Astrocyte (in vitro differentiated cells and primary cell): ENCODE measurements at regions not wholly inside any gene's neighbourhood (a gene's known extent, or its start where the extent isn't known, plus 50 kb on each side); places are given as distances from the start of the nearest gene placed in this dataset.

Experiments used
- DNase-seq: peaks from one replicate; pipeline ENCODE4 v3.0.0-alpha.2; 2010; ENCODE audit warnings: low read depth
- FAIRE-seq: peaks from 2 replicates; lab custom pipeline; 2011; peaks lifted over from hg19 to GRCh38; lab: Jason Lieb, UNC
- H2AFZ ChIP-seq: 2 replicates; pipeline ENCODE4 v1.6.0; 2012; ENCODE audit warnings: low read depth, low read length, inconsistent platforms
- H3K27ac ChIP-seq: 2 replicates; pipeline ENCODE4 v1.5.1; 2011; ENCODE audit warnings: low read depth, low read length, inconsistent platforms
- H3K27me3 ChIP-seq: 2 replicates; pipeline ENCODE4 v1.6.0; 2011; ENCODE audit warnings: low read length, inconsistent platforms; ENCODE audit not compliant: insufficient read depth
- H3K36me3 ChIP-seq: 2 replicates; pipeline ENCODE4 v1.5.1; 2011; ENCODE audit warnings: low read length, inconsistent platforms; ENCODE audit not compliant: insufficient read depth
- H3K4me1 ChIP-seq: 2 replicates; pipeline ENCODE4 v1.5.1; 2011; ENCODE audit warnings: low read length, inconsistent platforms; ENCODE audit not compliant: insufficient read depth
- H3K4me2 ChIP-seq: 2 replicates; pipeline ENCODE4 v1.6.0; 2012; ENCODE audit warnings: low read length, inconsistent platforms
- H3K4me3 ChIP-seq: 2 replicates; pipeline ENCODE4 v1.5.1; 2011; ENCODE audit warnings: low read depth, mild to moderate bottlenecking, low read length, inconsistent platforms; ENCODE audit not compliant: insufficient read depth
- H3K79me2 ChIP-seq: 2 replicates; pipeline ENCODE4 v1.6.0; 2012; ENCODE audit warnings: mild to moderate bottlenecking, low read length, inconsistent platforms; ENCODE audit not compliant: insufficient read depth
- H3K9ac ChIP-seq: 2 replicates; pipeline ENCODE4 v1.6.0; 2012; ENCODE audit warnings: mild to moderate bottlenecking, low read length, inconsistent platforms
- H3K9me3 ChIP-seq: 2 replicates; pipeline ENCODE4 v1.5.1; 2012; ENCODE audit warnings: low read depth, mild to moderate bottlenecking, low read length, inconsistent platforms; ENCODE audit not compliant: insufficient read depth
- H4K20me1 ChIP-seq: 2 replicates; pipeline ENCODE4 v1.6.0; 2012; ENCODE audit warnings: low read length, inconsistent platforms; ENCODE audit not compliant: insufficient read depth
- H3K27ac Mint-ChIP-seq: one replicate; pipeline ENCODE4 v1.8.0; 2021; ENCODE audit warnings: mild to moderate bottlenecking, mixed read lengths; ENCODE audit not compliant: unreplicated experiment
- H3K27me3 Mint-ChIP-seq: one replicate; pipeline ENCODE4 v1.8.0; 2021; ENCODE audit warnings: low read depth, mixed read lengths; ENCODE audit not compliant: unreplicated experiment
- H3K36me3 Mint-ChIP-seq: one replicate; pipeline ENCODE4 v1.8.0; 2021; ENCODE audit warnings: low read depth, mixed read lengths; ENCODE audit not compliant: unreplicated experiment
- H3K4me1 Mint-ChIP-seq: one replicate; pipeline ENCODE4 v1.8.0; 2021; ENCODE audit warnings: low read depth, mixed read lengths; ENCODE audit not compliant: unreplicated experiment
- H3K4me3 Mint-ChIP-seq: one replicate; pipeline ENCODE4 v1.8.0; 2021; ENCODE audit warnings: mild to moderate bottlenecking, moderate library complexity, mixed read lengths; ENCODE audit not compliant: unreplicated experiment
- H3K9me3 Mint-ChIP-seq: one replicate; pipeline ENCODE4 v1.8.0; 2021; ENCODE audit warnings: mild to moderate bottlenecking, mixed read lengths; ENCODE audit not compliant: unreplicated experiment
- EZH2 ChIP-seq: IDR thresholded peaks from 2 replicates; pipeline ENCODE4 v1.6.1; 2012; ENCODE audit warnings: mild to moderate bottlenecking, low read length, inconsistent platforms; ENCODE audit not compliant: insufficient read depth
- TF ChIP-seq, protein P1 (sequence below): IDR thresholded peaks from 2 replicates; pipeline ENCODE4 v1.5.1; 2011; ENCODE audit warnings: low read depth, mild to moderate bottlenecking, inconsistent platforms, low read length, moderate library complexity; ENCODE audit not compliant: insufficient read depth

DNA sequence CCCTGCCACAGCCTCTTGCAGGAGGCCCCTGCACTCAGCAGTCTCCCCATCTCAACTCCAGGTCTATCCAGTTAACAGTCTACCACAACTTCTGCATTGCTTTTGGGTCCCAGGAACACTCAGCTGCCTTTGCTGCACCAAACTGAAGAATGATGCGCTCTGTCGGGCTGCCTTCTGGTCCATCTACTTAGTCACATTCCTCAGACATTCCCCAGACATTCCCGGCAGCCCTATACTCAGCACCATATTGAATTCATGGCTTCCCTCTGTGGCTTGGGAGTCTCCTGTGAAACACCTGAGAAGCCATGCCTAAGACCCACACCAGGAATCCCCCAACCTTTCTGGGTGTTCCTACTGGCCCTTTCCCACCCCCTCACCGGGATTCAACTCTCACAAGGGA lies 99.6 kb upstream of the COL21A1 start:
- peak; percentile 40 for DNase-seq
- no peak overlapping the region for H2AFZ ChIP-seq
- no peak for TF ChIP-seq EZH2
- TF ChIP-seq, protein P1, sequence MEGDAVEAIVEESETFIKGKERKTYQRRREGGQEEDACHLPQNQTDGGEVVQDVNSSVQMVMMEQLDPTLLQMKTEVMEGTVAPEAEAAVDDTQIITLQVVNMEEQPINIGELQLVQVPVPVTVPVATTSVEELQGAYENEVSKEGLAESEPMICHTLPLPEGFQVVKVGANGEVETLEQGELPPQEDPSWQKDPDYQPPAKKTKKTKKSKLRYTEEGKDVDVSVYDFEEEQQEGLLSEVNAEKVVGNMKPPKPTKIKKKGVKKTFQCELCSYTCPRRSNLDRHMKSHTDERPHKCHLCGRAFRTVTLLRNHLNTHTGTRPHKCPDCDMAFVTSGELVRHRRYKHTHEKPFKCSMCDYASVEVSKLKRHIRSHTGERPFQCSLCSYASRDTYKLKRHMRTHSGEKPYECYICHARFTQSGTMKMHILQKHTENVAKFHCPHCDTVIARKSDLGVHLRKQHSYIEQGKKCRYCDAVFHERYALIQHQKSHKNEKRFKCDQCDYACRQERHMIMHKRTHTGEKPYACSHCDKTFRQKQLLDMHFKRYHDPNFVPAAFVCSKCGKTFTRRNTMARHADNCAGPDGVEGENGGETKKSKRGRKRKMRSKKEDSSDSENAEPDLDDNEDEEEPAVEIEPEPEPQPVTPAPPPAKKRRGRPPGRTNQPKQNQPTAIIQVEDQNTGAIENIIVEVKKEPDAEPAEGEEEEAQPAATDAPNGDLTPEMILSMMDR = no peak

DNA sequence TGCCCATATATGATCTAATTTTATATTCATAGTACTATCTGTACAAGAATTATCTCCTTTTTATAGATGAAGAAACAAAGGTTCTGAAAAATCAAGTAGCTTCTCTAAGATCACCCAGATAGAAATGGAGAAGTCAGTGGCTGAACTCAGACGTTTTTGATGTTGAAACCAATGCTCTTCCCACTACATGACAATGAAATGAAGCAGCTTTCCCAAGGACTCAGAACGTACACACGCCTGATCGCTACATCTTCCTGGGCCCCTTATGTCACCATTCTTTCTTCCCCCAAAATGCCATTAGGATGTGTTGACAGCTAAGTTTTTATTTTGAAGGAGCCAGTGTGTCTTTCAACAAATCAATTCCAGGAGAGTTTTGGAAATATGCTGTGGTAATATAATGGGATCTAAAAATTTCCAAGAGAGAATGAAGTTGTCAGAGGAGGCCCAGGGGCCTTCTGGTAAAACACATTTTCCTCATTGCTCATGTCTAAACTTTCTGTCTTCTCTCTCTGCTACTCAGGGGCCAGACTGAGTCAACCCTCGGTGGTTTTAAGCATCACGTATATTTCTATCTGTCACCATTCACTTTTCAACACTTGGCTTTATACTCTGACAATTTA lies 98.1 kb upstream of the COL21A1 start:
- H3K27ac Mint-ChIP-seq = no peak overlapping the region
- Histone ChIP-seq H4K20me1 (no peaks in the 10 kb centered on the region), H3K79me2 (no peaks in the 10 kb centered on the region), H2AFZ (no peak overlapping the region), H3K4me2 (no peak overlapping the region), H3K9me3 (no peaks in the 10 kb centered on the region), H3K36me3 (no peaks in the 10 kb centered on the region), H3K4me3 (no peak overlapping the region), H3K9ac (no peak overlapping the region), H3K27me3 (no peaks in the 10 kb centered on the region), H3K4me1 (peaks cover 31% of the 10 kb centered on the region), H3K27ac (no peak overlapping the region)
- H3K36me3 Mint-ChIP-seq = no peaks in the 10 kb centered on the region
- no peaks in the 10 kb centered on the region for H3K9me3 Mint-ChIP-seq
- DNase-seq (no peak), FAIRE-seq (peak; percentile 54)
- H3K27me3 Mint-ChIP-seq = no peaks in the 10 kb centered on the region
- no peak for TF ChIP-seq EZH2
- TF ChIP-seq, protein P1 = no peak
- peaks cover 20% of the 10 kb centered on the region for H3K4me1 Mint-ChIP-seq
- no peak overlapping the region for H3K4me3 Mint-ChIP-seq

More for the DNA sequence above, 99.6 kb upstream of the COL21A1 start:
- H3K9me3 Mint-ChIP-seq = no peaks in the 10 kb centered on the region
- FAIRE-seq = no peak
- peaks cover 20% of the 10 kb centered on the region for H3K4me1 Mint-ChIP-seq
- no peak overlapping the region for H3K4me3 Mint-ChIP-seq
- H3K27ac Mint-ChIP-seq = peak overlapping the region; percentile 59
- Histone ChIP-seq H3K9ac (no peak overlapping the region), H3K4me1 (peaks cover 31% of the 10 kb centered on the region), H3K4me3 (no peak overlapping the region), H3K27me3 (no peaks in the 10 kb centered on the region), H3K79me2 (no peaks in the 10 kb centered on the region), H4K20me1 (no peaks in the 10 kb centered on the region), H3K36me3 (no peaks in the 10 kb centered on the region), H3K4me2 (peak overlapping the region; percentile 32), H3K9me3 (no peaks in the 10 kb centered on the region), H3K27ac (peak overlapping the region; percentile 43)
- H3K36me3 Mint-ChIP-seq = no peaks in the 10 kb centered on the region
- H3K27me3 Mint-ChIP-seq = no peaks in the 10 kb centered on the region

DNA sequence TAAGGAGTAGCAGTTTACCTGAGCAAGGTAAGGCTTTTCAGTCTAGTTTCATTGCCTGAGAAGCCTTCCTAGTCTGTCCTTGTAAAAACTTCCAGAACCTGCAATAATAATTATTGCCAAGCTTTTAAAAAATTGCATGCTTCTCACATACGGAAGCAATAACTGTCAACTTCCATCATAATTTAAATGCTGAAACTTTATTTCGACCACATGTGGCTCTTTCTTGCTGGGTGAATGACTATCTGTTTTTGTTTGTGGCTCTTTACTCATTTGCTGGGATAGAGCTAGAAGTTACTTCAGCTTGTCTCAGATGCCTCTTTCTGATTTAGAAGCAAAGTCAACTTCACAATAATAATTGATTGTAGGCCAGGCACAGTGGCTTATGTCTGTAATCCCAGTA lies 95.9 kb upstream of the COL21A1 start:
- H3K27me3 Mint-ChIP-seq = no peaks in the 10 kb centered on the region
- TF ChIP-seq, protein P1 = no peak
- TF ChIP-seq EZH2 = no peak
- Histone ChIP-seq H3K79me2 (no peaks in the 10 kb centered on the region), H3K9ac (no peak overlapping the region), H3K27ac (no peak overlapping the region), H2AFZ (no peak overlapping the region), H3K4me3 (no peak overlapping the region), H3K9me3 (no peaks in the 10 kb centered on the region), H3K27me3 (no peaks in the 10 kb centered on the region), H3K36me3 (no peaks in the 10 kb centered on the region), H3K4me1 (peaks cover 15% of the 10 kb centered on the region), H3K4me2 (no peak overlapping the region), H4K20me1 (no peaks in the 10 kb centered on the region)
- H3K27ac Mint-ChIP-seq = no peak overlapping the region
- H3K4me3 Mint-ChIP-seq = no peak overlapping the region
- H3K4me1 Mint-ChIP-seq = peaks cover 15% of the 10 kb centered on the region
- FAIRE-seq (no peak), DNase-seq (no peak)
- H3K9me3 Mint-ChIP-seq = no peaks in the 10 kb centered on the region
- H3K36me3 Mint-ChIP-seq = no peaks in the 10 kb centered on the region
